NCI-H69 (cell line): ENCODE measurements at regions not wholly inside any gene's neighbourhood (a gene's known extent, or its start where the extent isn't known, plus 50 kb on each side); places are given as distances from the start of the nearest gene placed in this dataset.

Experiments
- DNase-seq: peaks from one replicate; lab custom pipeline; 2025; lab: John Stamatoyannopoulos, UW

DNA sequence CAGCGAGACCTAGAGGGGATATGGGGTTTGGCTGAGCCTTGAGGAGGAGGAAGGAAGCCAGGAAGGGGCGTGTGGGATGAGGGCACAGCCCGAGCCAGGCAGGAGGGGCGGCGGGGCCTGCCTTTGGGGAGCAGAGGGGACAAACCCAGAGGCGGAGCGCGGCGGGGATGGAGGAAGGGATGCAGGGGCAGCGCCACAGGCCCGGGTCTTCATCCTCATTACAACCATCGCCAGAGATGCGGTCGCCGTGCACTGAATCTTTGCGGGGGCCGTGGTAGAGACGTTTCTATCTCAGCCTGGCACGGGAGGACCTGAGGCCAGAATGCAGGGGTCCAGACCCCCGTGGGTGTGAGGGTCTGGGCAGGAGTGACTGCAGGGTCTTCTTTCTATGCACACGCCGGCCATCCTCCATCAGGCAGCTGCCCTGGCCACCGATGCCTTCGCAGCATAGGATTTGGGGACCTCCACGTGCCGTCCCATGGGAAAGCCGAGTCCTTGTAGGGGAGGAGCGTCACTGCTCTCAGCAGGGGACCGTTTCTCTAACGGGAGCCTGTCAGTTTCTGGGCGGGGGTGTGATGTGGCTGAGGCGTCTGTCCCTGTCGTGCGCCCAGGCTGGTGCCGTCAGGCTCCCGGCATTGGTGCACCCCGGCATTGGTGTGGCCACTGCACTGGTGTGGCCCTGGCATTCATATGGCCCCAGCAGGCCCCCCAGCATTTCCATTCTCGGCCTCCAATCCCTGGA is 1267.9 kb downstream of the BRD1 start:
- no peak for DNase-seq

DNA sequence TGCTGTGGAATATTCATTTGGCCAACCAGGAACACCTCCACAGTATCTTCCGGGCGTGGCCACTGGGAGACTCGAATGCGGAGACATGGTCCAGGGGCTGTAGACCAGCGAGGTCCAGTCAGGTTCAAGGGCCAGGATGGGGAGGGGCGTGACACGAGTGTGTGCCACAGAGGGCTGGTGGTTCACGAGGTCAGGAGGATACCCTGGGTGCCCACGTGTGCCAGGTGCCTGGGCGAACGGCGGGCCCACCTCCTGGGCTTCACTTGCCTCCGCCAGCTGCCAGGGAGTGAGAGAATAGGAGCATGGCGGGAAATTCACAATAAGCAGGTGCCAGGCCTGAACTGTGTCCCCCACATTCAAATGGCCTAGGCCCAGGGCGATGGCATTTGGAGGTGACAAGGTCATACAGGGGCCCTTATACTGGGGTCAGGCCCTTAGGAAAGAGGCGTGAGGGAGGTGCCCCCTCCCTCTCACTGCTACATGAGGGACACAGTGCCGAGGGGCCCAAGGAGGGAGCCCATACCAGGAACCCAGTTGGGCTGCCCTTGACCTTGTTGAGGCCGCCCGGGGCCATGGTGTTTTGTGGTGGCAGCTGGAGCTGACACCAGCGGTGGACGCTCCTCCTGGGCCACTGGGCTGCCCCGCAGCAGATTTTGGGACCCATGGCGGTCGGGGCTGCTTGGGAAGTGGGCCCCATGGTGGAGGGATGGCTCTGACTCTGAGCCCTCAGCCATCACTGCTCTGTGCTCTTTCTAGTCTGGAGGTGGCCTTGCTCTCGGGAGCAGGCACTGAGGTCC is 1268.9 kb downstream of the BRD1 start:
- no peak for DNase-seq

DNA sequence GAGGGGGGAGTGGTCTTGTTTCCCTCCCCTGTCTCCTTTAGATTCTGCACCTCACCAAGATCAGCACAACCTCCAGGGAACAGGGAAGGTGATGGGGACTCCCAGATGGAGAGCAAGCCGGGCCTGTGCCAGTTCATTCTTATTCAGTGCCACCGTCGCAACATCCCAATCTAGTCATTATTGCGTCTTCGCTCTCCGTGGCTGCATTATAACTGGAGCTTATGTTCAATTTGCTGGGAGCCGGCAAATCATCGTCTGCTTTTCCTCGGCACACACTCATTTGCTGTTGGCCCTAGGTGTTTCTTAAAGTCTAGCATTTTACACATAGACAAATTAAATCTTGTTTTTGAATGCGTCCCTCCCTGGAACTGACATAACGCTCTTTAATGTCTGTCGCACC is 1269.7 kb downstream of the BRD1 start:
- no peak for DNase-seq

DNA sequence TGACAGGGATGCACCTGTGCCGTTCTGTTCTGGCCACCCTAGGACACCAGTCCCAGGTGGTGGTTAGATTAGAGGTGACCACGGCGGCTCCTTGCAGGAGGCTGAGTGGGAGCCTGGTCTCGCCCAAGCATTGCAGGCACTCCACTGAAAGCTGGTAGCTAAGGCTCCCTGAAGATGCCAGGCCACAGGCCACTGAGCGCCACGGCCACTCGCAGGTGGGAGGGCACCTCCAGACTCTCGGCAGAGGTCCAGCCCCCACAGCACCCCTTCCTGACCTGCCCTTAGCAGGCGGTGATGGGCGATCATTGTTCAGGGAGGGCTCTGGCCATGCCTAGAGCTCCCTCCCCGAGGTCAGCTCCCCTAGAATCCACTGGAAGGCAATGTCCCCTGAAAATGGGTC is 1270.2 kb downstream of the BRD1 start:
- no peak for DNase-seq

DNA sequence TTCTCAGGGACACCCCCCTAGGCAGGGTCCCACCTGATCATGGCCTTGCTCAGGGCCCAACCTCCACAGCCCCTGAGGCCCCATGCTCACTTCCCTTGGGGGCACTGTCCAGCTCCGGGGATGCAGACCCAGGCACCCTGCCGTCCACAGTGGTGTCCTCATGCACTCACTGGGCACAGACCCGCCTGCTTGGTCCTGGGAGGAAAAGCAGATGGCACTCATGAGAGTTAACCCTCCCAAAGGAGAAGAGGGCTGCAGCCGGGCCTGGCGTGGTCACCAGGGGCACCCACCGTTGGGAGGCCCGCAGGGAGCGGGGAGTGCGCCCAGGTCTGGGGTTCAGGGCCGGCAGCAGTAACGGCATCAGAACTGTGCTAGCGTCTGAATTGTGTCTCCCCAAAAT is 1270.9 kb downstream of the BRD1 start:
- no peak for DNase-seq

- DNase-seq = peak; percentile 20
Measured at GRCh38 chr22:48556222-48556621, 1271.5 kb downstream of the BRD1 start.

- peak; percentile 37 for DNase-seq
Measured at GRCh38 chr22:48555606-48556005, 1272.1 kb downstream of the BRD1 start.

DNA sequence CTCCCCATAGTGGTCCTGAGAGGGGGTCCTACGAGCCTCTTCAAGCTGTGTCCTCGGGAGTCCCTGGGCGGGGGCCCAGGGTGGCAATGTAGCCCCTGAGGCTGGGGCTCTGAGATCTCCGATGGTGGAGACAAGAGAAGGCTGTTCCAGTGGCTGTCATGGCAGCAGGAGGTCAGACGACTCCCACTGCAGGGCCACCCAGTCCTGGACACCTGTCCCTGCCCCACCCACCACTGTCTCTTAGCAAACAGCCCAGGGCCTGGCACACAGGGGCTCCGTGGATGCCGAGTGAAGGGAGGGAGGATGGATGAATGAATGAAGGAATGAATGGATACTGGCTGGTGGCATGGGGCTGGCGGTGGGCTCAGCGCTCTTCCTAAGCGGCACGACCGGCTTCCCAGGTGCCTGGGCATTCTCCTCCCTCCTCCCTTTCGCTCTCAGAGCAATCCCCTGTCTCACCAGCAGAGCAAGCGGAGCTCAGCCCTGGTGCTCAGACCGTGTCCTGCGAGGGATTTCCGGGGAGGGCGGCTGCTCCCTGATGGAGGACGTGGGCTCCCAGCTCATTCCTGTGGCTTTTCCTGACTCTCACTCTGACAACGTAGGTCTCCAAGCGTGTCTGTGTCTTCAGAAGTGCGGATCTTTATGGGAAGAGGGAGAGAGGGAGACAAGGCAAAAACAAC is 1272.6 kb downstream of the BRD1 start:
- DNase-seq = peak; percentile 68

- DNase-seq = no peak
Measured at GRCh38 chr22:48553694-48554308, 1273.9 kb downstream of the BRD1 start.

- no peak for DNase-seq
Measured at GRCh38 chr22:48553119-48553518, 1274.6 kb downstream of the BRD1 start.

DNA sequence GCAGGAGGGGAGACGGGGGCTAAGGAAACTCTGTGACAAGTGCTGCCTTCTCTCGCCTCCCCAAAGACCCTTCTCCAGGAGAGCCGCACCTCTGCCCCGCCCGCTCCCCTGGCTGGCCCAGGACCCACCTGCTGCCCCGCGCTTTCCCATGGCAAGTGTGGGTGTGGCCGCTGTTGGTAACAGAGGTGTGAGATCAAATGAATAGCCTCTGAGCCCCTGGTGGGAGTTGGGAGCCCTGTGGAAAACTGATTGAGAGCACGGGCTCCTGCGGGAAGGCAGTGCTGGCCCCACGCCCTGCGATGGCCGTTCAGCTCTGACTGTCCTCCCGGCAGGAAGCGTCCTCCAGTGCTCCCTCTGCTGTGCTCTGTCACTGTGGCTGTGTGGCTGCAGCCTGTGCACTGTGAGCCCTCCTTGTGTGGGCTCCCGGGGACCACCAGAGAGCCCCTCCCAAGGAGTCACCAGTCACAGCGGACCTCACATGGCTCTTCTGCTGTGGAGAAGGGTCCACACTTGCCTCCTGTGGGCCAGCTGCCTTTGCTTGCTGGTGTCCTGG is 1275.9 kb downstream of the BRD1 start:
- DNase-seq = no peak

GRCh38 chr22:48551061-48551460 is 1276.6 kb downstream of the BRD1 start:
- no peak for DNase-seq

DNA sequence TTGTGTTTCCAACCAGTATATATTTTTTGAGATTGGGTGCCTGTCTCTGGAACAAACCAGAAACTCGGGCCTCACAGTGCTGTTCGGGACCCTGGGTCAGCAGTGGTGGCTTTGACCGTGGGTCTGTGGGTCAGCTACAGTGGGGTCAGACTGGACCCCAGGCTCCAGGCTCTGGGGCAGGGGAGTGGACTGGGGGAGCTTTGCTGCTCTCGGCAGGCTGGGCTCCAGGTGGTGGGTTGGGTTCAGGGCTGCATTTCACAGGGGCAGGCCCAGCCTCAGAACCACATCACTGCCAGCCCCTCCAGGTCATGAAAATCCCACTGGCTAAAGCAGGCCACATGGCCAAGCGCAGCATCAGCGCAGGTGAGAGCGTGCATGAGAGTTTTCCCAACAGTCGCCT is 1279.3 kb downstream of the BRD1 start:
- no peak for DNase-seq

GRCh38 chr22:48547971-48548370 is 1279.7 kb downstream of the BRD1 start:
- no peak for DNase-seq

- no peak for DNase-seq
Measured at GRCh38 chr22:48546653-48547424, 1280.8 kb downstream of the BRD1 start.

DNA sequence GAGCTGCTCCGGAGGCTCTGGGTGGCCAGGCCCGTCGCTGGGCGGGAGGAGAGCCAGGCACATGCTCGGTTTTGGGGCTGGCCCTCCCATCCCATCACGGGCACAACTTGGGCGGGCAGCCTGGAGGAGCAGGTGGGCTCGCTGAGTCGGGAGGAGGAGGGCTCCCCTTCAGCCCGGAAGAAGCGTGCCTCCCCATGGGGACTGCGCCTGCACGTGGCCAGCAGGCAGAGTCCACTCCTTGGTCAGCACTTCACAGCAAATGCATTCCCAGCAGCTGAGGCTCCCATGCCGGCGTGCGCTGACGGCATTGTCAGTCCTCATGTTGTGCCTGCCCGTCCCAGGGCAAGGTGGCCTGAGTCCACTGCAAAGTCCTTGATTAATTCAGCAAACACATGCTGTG is 1281.7 kb downstream of the BRD1 start:
- DNase-seq = no peak

DNA sequence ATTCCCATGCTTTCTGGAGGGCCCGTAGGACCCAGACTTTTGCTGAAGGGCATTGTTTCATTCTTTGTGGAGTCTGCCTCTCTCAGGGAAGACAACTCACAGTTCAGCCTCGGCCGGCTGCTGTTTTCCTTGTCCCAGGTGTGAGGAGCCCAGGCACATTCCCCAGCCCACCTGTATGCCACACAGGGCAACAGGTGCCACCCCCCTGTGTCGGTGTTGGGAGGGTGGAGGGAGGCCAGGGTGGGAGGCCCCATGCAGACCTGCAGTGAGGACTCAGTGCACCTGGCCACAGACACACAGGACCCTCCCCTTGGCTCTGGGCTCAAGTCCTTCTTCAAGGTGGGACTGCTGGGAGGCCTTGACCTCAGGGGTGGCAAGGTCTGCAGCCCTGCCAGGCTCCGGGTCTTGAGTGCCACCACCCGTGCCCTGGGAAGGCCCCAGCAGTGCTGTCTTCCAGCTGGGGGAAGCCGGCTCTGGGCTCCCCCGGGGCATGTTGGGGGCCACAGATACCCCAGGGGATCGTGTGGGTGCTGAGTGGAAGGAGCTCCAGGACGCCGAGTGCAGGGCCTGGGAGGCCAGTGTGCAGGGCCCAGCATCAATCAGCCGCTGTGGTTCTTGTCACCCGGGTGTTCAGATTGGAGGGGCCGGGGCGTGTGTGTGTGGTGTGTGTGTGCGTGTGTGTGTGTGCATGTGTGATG is 1286.1 kb downstream of the BRD1 start:
- DNase-seq = no peak

DNA sequence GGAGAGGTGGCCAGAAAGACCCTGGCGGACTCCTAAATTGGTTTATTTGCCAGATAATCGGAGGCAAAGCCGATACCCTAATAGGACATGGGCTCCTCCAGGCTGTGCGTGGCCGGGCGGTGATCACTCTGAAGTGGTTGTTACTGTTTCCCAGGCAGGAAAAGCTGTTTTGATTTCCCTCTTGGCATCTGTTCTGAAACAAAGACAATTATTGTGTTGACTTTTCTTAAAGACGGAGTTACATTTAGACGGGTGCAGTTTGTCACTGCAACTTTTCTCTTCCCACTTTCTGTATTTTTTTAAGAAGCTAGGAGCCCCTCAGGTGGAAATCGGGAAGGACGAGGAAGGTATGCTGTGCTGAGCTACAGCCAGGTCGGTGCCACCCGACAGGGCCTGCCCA is 1288.4 kb downstream of the BRD1 start:
- DNase-seq = no peak

DNA sequence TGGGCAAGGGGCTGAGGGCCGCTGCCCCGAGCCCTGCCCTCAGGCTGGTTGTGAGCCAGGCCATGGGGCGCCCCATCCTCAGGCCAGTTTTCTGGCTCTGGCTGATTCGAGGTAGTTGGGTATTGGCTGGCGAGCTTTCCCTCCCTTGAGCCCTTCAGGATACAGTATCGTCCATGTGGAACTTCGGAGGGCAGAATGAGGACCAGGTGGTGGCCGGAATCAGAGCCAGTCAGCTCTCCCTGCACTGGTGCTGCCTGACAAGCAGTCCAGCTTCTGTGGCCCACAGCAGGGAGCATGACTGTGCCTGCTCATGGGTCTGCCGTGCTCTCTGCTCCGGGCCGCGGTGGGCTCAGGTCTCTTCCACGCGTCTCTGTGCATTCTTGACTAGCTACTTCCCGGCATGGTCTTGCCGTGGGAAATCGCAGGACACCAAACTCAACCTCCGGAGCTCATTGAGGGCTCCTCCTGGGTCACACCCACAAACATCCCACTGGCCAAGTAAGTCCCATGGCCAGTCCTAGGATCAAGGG is 1289.3 kb downstream of the BRD1 start:
- no peak for DNase-seq

GRCh38 chr22:48537343-48537680 is 1290.4 kb downstream of the BRD1 start:
- no peak for DNase-seq
